NCI-H2029 treated with DMSO at 0.1 percent for 48 hours (cell line): ENCODE measurements at regions not wholly inside any gene's neighbourhood (a gene's known extent, or its start where the extent isn't known, plus 50 kb on each side); places are given as distances from the start of the nearest gene placed in this dataset.

Source experiments
- DNase-seq: peaks from one replicate; lab custom pipeline; 2025; lab: John Stamatoyannopoulos, UW

- no peak for DNase-seq
Measured at GRCh38 chr3:141669434-141669833, 68.7 kb upstream of the RNF7 start.

GRCh38 chr3:141677701-141678100 lies 60.4 kb upstream of the RNF7 start:
- no peak for DNase-seq

- peak; percentile 92 for DNase-seq
Measured at GRCh38 chr3:141680620-141681389, 57.3 kb upstream of the RNF7 start.

DNA sequence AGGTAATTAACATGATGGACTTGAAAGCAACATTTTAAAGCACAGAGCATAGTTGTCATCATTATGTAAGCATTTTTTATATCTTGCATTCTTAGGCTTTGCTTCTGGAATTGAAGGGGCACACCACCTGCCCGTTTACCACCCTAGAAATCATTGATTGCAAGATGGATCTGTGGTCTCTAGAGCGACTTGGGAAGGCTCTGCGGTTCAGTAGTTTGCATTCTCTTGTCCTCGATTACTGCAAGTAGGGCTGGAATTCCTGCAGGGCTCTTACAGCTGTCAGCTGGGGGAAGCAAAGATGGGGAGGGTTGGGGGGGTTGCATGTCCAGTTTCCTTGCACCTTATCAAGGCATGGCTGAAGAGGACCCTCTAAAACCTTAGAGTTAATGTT lies 56.7 kb upstream of the RNF7 start:
- DNase-seq: no peak

GRCh38 chr3:141682007-141682406 lies 56.1 kb upstream of the RNF7 start:
- no peak for DNase-seq

DNA sequence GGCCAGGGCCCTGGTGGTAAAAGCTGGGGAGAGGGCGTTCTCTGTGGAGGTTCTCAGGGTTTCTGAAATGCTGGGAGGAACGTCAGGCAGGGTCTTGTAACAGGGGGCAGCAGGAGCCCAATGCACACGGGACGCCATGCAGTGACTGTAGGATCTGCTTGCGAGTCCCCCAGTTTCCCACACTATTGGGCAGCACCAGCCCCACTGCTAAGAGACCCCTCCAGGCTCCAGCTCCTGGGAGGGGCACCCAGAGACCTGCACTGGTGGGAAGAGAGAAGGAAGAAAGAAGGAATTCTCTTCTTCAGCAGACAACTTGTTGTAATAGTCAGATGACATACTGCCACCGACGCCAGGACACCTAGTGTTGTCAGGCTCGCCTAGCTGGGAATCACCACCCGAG lies 55.2 kb upstream of the RNF7 start:
- DNase-seq: no peak

- DNase-seq: no peak
Measured at GRCh38 chr3:141684758-141685157, 53.3 kb upstream of the RNF7 start.

DNA sequence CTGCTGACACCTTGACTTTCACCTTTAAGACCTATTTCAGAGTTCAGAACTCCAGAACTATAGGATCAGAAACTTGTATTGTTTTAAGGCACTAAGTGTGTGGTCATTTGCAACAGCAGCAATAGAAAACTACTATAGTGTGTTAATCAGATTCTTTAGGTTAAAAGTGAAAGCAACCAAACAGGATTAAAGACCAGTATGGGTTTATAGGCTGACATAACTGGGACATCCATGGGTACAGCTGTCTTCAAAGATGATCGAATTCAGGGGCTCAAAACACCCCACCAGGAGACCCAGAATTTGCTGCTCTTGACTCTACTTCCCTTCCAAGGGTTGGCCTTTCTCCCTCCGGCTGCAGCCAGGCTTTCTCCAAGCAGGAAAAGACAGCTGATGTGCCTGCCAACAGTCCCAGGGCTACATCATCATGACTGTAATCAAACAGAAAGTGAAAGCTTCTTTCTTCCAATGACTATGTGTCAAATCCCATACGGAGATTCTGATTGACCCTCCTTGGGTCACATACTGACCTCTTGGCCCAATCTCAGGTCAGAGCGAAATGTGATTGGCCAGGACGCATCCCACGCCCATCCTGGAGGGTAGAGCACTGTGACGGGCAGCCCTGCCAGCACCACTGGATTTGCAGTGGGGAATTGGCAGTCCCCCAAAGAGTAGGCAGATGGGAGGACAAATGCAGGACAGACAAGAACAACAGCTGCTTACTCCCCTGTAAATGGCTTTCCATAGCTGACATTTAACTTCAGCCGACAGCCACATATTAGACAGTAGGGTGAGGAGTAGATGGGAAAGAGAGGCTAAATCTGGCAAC lies 51.4 kb upstream of the RNF7 start:
- DNase-seq: peak; percentile 70
